ENCODE measurements at regions not wholly inside any gene's neighbourhood (a gene's known extent, or its start where the extent isn't known, plus 50 kb on each side); places are given as distances from the start of the nearest gene placed in this dataset.

DNA sequence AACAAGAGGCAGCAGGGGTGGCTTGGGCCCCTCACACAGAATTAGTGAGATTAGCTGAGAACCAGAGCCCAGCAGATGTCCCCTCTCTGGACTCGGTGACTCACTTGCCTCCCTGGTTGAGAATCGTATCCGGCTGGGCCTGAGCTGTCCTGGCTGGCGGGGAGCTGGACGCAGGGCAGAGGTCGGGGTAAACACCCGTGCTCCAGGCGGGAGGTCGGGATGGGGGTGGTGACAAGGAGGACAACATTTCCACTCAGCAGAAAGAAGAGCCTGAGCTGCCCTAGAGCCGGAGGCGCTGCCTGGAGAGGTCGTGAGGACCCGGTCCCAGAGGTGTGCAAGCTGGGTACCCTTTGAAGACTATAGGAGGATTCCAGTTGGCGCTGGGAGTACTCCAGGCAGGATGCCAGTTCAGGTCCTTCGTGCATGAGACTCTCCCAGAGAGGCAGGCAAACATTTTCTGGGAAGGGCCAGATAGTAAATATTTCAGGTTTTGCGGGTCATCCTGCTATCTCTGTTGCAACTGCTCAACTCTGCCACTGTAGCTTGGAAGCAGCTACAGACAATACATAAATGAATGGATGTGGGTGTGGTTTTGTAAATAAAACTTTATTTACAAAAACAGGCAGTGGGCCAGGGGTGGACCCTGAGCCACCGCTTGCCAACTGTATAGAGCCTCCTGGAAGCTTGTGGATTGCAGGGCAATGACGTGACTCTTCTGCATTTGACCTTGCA lies 116.8 kb upstream of the WNT4 start:
- H3K27me3 ChIP-seq (replicated peaks): no peaks in the 10 kb centered on the region
- no peaks in the 10 kb centered on the region for H3K36me3 ChIP-seq (replicated peaks)
- peak; percentile 50 for DNase-seq
- in situ Hi-C loops (cut with HindIII; ENCODE audit: low pct_ligation_motif_present, low sequenced_read_pairs): no loop called here
- no peak overlapping the region for H3K4me3 ChIP-seq (ENCODE audit: low read depth, low read length)
- TF ChIP-seq, protein P1, sequence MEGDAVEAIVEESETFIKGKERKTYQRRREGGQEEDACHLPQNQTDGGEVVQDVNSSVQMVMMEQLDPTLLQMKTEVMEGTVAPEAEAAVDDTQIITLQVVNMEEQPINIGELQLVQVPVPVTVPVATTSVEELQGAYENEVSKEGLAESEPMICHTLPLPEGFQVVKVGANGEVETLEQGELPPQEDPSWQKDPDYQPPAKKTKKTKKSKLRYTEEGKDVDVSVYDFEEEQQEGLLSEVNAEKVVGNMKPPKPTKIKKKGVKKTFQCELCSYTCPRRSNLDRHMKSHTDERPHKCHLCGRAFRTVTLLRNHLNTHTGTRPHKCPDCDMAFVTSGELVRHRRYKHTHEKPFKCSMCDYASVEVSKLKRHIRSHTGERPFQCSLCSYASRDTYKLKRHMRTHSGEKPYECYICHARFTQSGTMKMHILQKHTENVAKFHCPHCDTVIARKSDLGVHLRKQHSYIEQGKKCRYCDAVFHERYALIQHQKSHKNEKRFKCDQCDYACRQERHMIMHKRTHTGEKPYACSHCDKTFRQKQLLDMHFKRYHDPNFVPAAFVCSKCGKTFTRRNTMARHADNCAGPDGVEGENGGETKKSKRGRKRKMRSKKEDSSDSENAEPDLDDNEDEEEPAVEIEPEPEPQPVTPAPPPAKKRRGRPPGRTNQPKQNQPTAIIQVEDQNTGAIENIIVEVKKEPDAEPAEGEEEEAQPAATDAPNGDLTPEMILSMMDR (IDR thresholded peaks at IDR 0.05; ENCODE audit: low read depth, low read length, missing control alignments): no peak
- no peak overlapping the region for H3K27ac ChIP-seq

DNA sequence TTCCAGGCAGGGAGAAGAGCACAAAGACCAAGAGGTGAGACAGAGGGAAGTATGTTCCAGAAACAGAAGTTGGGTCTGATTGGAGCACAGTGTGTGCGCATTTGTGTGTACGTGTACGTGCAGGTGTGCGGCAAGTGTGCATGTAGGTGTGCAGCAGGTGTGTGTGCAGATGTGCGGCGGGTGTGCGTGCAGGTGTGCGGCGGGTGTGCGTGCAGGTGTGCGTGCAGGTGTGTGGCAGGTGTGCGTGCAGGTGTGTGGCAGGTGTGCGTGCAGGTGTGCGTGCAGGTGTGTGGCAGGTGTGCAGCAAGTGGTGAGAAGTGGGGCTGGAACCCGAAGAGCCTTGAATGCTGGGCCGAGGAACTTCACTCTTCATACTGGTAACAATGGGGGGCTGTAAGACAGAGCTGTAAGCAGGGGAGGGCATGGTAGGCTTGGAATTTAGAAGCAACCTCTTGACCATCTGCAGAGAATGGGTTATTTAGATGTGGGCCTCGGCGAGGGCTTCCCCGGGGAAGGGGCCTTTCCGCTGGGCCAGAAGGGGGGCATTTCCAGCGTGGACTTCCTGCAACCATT lies 118.0 kb upstream of the WNT4 start:
- Histone ChIP-seq H3K27ac (no peak overlapping the region), H3K4me3 (ENCODE audit: low read depth, low read length) (no peak overlapping the region), H3K27me3 (replicated peaks) (no peaks in the 10 kb centered on the region), H3K36me3 (replicated peaks) (no peaks in the 10 kb centered on the region)
- TF ChIP-seq, protein P1 (IDR thresholded peaks at IDR 0.05; ENCODE audit: low read depth, low read length, missing control alignments): no peak
- no peak for DNase-seq
- in situ Hi-C loops (cut with HindIII; ENCODE audit: low pct_ligation_motif_present, low sequenced_read_pairs): no loop called here

DNA sequence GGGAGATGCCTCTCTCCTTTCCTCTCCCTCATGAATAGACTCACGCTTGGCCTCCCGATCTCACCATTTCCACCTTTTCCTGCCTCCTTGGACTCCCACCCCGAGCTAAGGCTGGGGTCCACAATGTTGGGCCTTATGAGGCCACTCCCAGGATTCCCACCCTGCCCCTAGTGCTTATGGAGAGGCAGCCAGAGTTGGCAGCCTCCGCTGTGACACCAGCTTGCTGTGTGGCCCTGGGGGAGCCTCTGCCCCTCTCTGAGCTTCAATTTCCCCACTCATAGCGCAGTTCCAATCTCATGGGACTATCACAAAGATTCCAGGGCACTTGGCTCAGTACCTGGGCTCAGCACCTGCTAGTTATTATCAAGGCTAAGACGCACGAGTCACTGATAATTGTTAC lies 118.7 kb upstream of the WNT4 start:
- no peak for DNase-seq
- TF ChIP-seq, protein P1 (IDR thresholded peaks at IDR 0.05; ENCODE audit: low read depth, low read length, missing control alignments): no peak
- in situ Hi-C loops (cut with HindIII; ENCODE audit: low pct_ligation_motif_present, low sequenced_read_pairs): no loop called here
- H3K4me3 ChIP-seq (ENCODE audit: low read depth, low read length): no peak overlapping the region
- H3K27me3 ChIP-seq (replicated peaks): no peaks in the 10 kb centered on the region
- H3K27ac ChIP-seq: no peak overlapping the region
- H3K36me3 ChIP-seq (replicated peaks): no peaks in the 10 kb centered on the region

DNA sequence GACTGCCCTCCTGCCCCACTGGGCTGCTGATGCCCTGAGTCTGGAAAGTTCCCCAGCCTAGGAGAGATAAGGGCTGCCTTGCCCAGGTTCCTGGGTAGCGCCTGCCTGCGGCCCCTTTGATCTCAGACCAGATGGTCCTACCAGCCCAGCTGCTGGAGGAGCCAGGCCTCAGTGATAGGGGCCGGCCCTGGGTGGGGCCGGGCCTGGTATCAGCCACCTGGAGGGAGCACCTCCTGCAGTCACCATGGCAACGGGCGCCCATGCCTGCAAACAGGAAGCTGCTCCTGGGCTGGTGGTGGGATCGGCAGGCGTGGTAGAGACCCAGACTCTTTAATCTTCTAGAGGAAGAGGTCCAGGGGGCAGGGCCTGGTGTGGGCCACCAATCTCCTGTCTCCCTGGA lies 119.7 kb upstream of the WNT4 start:
- TF ChIP-seq, protein P1 (IDR thresholded peaks at IDR 0.05; ENCODE audit: low read depth, low read length, missing control alignments): no peak
- no peak for DNase-seq
- H3K27me3 ChIP-seq (replicated peaks): no peaks in the 10 kb centered on the region
- no peak overlapping the region for H3K27ac ChIP-seq
- H3K36me3 ChIP-seq (replicated peaks): no peaks in the 10 kb centered on the region
- in situ Hi-C loops (cut with HindIII; ENCODE audit: low pct_ligation_motif_present, low sequenced_read_pairs): no loop called here
- no peak overlapping the region for H3K4me3 ChIP-seq (ENCODE audit: low read depth, low read length)

DNA sequence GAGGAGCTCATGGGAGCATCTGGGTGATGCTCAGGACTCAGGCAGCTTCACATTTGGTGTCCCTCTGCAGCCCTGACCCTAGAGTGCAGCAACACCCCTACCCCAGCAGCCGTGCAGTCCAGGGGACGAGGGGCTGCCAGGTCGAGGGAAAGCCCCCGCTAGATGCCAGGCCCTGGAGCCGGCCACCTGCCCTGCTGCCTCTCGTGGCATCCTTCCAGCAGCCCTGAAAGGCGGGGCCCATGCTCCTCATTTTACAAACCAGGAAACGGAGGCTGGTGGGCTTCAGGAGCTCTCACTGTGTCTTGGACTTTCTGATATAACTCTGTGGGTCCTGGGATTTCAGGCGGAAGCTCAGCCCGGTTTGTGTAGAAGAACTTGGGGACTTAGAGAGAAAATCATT lies 120.5 kb upstream of the WNT4 start:
- no peak overlapping the region for H3K4me3 ChIP-seq (ENCODE audit: low read depth, low read length)
- no peaks in the 10 kb centered on the region for H3K27me3 ChIP-seq (replicated peaks)
- in situ Hi-C loops (cut with HindIII; ENCODE audit: low pct_ligation_motif_present, low sequenced_read_pairs): no loop called here
- no peak overlapping the region for H3K27ac ChIP-seq
- no peak for DNase-seq
- no peaks in the 10 kb centered on the region for H3K36me3 ChIP-seq (replicated peaks)
- TF ChIP-seq, protein P1 (IDR thresholded peaks at IDR 0.05; ENCODE audit: low read depth, low read length, missing control alignments): no peak
